Fibroblast of peridontal ligament (primary cell): ENCODE measurements at regions not wholly inside any gene's neighbourhood (a gene's known extent, or its start where the extent isn't known, plus 50 kb on each side); places are given as distances from the start of the nearest gene placed in this dataset.

Experiments
- DNase-seq: peaks from one replicate; pipeline ENCODE4 v3.0.0-alpha.2; 2010; ENCODE audit errors: extremely low read depth

DNA sequence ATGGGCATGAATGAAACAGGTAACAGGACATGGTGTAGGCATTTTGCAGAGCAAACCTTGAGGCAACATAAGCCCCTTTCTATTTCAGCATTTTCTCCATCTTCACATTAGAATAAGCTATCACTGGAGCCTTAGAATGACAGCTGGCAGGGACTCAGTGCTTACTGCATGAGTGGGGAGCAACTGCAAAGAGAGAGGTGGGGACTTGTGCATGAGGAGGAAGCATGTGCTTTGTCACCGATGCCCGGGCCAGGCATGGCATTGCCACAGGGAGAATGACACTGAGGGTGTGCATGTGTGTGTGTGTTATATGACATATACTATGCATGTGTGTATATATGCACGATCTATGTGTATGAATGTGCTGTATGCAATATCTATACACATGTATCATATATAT, 258.2 kb upstream of the RAB6C start:
- no peak for DNase-seq

DNA sequence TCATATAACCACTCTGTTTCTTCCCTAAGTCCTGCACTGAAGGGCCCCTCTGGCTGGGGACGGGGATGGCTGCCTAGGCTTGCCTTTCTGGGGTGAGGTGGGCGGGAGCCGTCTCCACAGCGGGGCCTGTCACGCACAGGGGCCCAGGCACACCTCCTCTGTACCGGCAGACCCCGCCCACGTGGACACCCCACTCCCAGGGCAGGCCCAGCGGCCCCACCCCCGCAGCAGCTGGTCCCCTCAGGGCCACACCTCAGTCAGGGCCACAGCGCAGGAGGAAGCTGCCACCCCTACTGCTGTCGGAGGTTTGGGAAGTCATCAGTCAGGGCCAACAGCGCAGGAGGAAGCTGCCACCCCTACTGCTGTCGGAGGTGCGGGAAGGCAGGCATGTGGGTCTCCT, 257.6 kb upstream of the RAB6C start:
- no peak for DNase-seq

DNA sequence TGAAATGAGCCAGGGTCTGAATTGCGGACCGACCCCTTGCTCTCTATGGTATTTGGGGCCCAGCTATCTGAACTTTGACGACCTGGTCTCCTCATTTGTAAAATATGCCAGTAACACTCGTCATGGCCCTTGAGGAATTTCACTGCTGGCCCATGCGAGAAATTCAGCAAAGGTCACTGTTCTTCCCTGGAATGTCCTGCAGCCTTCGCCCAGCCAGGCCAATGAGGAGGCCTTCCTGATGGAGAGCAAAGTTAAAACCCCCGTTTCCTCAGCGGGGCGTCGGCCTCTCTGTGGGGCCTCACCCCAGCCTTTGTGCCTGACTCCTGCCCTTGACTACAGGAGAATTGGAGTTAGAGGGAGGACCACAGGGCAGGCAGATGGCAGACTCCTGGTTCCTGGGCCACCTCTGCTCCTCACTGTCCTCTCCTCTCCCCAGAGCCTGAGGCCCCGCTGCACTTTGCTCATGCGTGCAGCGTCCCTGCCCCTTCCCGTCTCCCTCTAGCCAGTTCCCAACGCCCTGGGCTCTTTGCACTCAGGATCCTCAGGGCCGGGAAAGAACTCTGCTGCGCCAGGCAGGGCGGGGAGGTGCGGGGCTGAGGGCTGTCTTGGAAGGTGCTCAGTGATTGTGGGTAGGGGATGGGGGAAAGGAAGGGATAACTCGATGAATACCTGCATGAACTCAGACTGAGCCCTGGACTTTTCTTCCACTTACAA, 257.0 kb upstream of the RAB6C start:
- no peak for DNase-seq

DNA sequence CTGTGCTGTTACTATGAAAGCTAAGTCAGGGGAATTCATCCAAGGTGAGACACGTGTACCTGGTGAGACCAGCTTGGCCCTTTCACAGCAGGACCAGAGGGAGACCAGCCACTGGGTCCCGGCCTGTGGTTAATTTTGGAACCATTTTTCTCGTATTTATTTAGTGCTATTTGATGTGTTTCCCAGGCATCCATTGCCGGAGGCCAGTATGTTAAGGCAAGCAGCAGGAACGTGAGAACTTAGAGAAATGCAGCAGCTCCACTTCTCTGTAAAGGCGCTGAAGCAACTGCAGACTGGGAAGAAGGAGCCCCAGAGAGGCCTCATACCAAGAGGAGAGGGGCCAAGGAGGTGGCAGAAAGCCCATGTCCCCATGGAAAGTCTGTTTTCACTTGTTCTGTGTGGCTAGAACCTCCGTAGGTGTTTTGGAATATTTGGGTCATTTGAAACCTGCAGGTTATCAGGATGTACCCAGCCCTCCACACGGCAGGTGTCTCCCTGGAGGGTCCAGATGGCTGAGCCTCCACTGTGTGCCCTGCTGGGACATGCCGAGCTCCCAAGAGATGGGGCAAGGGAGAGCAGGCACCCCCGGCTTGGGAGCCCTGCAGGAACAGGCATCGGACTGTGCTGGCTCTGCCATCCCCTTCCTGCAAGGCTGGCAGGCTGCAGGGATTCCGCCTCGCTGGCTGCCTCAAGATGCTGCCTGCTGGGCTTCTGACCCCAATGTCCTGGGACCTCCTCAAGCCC, 256.0 kb upstream of the RAB6C start:
- no peak for DNase-seq

- DNase-seq, result no peak
These were observed 255.3 kb upstream of the RAB6C start for GRCh38 chr2:129724021-129724757.

GRCh38 chr2:129726216-129726615, 253.2 kb upstream of the RAB6C start:
- DNase-seq, result no peak

- DNase-seq, result no peak
These were observed 252.2 kb upstream of the RAB6C start for GRCh38 chr2:129727286-129727685.

DNA sequence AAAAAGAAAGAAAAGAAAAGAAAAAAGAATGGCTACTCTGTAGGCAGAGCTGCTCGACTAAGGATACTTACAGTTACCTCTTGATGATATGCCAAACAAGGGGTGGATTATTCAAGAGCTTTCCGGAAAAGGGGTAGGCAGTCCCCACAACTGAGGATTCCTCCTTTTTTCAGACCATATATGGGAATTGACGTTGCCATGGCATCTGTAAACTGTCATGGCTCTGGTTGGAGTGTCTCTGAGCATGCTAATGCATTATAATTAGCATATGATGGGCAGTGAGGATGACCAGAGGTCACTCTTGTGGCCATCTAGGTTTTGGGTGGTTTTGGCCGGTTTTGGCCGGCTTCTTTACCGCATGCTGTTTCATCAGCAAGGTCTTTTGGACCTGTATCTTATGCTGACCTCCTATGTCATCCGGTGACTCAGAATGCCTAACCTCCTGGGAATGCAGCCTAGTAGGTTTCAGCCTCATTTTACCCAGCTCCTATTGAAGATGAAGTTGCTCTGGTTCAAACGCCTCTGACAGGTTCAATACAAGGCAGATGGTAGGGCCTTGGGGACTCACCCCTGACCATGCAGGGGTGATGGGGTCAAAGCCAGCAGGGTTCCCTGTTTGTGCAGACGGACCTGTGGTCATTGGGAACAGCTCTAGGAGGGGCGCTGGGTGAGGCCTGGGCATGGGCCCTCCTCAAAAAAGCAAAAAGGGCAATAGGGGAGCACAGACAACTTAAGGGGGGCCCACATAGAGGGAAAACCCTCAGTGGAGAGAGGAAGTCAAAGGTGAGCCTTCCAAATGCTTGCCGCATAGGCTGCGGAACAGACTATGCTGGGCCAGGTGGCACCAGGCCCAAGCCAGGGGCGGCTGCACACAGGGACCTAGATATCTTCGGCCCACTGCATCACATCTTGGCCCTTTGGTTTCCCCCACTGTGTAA, 251.2 kb upstream of the RAB6C start:
- no peak for DNase-seq

DNA sequence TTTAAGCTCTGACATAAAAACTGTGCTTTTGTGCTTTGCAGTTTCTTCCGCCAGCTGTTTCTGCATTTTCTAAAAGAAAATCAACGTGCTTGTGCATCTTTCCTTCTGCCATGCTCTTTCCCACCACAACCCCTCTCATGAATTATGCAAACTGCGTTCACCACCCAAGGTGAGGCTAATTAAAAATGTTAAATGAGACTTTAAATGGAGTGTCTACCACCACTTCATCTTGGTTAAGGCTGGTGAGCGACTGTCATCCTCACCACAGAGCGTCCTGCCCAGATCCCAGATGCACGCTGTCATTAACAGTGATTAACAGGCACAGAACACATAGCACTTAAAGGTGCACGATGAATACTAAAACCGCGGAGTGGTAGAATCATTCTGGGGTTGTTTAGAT, 250.5 kb upstream of the RAB6C start:
- DNase-seq, result no peak

- DNase-seq, result no peak
These were observed 249.8 kb upstream of the RAB6C start for GRCh38 chr2:129729646-129730045.

DNA sequence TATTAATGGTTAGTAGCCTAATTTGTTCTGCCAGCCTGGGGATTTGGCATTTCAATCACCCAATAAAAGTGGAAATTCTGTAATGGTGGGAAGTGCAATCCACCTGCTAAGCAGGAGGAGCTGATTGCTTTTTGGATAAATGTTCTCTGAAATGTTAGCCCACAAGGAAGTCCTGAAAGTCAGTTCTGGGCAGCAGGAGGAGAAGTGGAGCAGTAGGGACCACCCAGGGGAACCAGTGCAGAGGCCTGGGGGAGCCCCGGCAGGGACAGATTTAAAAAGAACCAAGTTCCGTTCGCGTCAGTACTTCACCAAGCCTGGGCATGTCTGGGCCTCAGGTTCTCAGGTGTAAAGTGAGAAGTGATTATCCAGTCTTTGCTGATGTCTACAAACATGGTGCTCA, 248.5 kb upstream of the RAB6C start:
- DNase-seq, result no peak

DNA sequence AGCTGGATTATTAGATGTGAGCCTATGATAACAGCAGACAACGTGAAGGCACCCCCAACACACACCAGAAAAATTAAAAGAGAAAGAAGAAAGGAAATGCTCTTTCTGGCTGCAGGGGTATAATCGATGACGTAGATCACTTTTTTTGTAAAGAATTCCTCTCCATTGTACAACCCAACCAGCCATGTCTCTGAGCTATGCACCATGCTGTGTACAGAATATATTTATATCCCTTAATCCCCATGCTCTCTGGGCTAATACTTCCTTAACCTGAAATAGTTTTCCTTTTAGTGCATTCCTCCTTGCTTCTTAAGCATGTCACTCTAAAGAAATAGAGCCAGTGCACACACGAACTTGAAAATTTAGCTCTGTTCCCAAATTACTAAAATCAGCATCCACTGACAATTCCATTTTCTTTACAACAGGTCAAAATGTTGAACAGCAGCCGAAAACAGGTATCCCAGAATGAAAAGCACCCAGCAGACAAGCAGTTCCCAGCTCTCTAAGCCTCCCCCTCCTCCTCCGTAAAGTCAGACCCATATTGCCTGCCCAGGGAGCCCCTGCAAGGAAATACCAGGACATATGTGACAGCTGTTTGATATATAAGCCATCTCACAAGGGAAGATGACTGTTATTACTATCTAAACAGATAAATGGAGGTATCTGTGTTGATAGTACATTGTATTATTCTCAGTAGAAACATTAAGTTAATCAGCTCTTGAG, 247.4 kb upstream of the RAB6C start:
- no peak for DNase-seq

- DNase-seq, result no peak
These were observed 246.8 kb upstream of the RAB6C start for GRCh38 chr2:129732630-129733026.

DNA sequence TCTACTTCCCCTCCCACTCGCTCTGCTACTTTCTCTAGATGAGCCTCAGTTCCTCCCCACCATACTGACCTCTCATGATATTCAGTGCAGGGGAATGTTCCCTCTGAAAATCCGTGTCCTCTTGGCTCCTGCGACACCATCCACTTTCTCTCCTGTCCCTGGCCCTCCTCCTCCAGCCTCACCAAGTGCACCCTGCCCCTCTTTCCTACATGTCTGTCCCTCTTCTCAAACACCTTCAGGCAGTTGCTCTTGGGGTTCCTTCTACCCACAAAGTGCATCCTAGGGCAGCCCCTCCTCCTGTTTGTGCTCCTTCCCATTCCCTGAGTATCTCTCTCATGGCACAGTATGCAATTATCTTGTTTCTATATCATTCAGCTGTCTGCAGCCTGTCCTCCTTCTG, 246.4 kb upstream of the RAB6C start:
- DNase-seq, result no peak

DNA sequence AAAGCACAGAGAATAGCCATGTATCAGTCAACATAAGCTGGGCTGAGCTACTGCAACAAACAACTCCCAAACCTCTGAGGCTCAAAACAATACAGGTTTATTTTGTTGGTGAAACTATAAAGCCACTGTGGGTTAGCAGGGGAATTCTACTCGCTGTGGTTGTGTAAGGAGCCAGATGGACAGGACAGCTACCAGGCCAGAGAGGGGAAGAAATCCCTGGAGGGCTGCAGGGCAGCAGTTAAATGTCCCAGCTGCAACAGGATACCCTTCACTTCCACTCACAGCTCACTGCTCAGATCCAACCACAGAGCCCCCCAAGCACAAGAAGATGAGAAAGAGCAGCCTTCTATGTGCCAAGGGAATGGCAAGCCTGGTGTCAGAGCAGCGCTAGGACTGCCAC, 245.9 kb upstream of the RAB6C start:
- no peak for DNase-seq

- no peak for DNase-seq
These were observed 245.0 kb upstream of the RAB6C start for GRCh38 chr2:129734343-129735034.

GRCh38 chr2:129735576-129735975, 243.9 kb upstream of the RAB6C start:
- DNase-seq, result no peak

DNA sequence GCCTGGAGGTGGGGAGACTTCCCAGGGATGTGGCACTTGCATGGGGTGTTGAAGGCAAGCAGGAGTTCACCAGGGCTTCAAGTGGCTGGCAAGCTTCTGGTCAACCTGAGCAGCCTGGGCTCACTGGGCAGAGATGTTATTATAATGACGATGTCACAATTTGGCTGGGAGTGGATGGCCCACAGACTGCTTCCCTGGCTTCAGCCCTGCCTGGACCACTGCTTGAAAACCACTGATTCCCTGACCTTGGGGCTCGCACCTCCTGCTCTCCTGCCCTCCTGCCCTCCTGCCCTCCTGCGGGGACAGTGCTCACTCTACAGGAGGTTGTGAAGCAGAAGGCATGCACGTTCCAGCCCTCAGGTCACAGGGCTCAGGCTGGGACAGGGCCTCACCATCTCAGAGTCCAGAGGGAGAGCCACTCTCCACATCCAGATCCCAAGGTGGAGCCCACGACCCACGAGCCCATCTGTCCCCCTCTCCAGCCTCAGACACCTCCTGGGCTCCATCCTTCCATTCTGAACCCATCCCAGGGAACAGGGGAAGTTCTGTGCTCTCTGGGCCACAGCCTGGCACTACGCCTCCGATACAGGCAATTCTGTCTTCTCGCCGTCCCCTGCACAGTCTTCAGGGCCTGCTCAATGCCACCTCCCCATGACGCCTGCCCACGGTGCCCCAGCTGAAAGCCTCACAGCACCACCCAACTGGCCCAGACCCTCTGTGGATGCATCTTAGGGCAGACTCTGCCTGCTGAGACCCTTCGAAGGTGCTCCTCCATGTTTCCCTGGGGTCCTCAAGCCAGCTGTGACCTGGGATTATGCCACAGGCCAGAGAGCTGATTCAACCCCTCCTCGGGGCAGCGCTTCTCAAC, 241.6 kb upstream of the RAB6C start:
- DNase-seq, result no peak

- DNase-seq, result no peak
These were observed 240.7 kb upstream of the RAB6C start for GRCh38 chr2:129738799-129739198.

GRCh38 chr2:129740504-129740903, 239.0 kb upstream of the RAB6C start:
- DNase-seq, result no peak
